ENCODE measurements at regions not wholly inside any gene's neighbourhood (a gene's known extent, or its start where the extent isn't known, plus 50 kb on each side); places are given as distances from the start of the nearest gene placed in this dataset.

DNA sequence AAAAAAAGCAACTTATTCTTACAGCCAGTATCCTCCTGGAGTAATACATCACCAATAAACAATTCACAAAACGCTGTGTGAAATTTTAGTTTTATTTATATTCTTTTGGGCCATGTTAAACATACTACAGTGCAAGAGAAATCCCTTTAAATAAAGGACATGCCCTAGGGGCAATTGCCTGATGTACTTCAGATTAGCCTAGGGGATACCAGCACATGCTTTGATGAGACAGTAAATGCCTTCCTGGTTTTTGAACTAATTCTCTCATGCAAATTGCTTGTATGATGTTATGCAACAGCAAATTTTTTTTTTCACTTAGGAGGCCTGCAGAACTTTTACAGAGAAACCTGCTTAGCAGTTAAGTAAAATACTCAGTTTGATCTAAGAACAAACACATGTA, 711.9 kb upstream of the FRG1 start:
- TF ChIP-seq POLR2AphosphoS5 (IDR thresholded peaks at IDR 0.05; ENCODE audit: low read depth, low read length), result no peak
- TF ChIP-seq, protein P1, sequence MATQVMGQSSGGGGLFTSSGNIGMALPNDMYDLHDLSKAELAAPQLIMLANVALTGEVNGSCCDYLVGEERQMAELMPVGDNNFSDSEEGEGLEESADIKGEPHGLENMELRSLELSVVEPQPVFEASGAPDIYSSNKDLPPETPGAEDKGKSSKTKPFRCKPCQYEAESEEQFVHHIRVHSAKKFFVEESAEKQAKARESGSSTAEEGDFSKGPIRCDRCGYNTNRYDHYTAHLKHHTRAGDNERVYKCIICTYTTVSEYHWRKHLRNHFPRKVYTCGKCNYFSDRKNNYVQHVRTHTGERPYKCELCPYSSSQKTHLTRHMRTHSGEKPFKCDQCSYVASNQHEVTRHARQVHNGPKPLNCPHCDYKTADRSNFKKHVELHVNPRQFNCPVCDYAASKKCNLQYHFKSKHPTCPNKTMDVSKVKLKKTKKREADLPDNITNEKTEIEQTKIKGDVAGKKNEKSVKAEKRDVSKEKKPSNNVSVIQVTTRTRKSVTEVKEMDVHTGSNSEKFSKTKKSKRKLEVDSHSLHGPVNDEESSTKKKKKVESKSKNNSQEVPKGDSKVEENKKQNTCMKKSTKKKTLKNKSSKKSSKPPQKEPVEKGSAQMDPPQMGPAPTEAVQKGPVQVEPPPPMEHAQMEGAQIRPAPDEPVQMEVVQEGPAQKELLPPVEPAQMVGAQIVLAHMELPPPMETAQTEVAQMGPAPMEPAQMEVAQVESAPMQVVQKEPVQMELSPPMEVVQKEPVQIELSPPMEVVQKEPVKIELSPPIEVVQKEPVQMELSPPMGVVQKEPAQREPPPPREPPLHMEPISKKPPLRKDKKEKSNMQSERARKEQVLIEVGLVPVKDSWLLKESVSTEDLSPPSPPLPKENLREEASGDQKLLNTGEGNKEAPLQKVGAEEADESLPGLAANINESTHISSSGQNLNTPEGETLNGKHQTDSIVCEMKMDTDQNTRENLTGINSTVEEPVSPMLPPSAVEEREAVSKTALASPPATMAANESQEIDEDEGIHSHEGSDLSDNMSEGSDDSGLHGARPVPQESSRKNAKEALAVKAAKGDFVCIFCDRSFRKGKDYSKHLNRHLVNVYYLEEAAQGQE (IDR thresholded peaks at IDR 0.05; ENCODE audit: insufficient read depth in 1 of 2, low read depth in 2 of 2, low read length in 2 of 2), result no peak
- TF ChIP-seq SIN3A (IDR thresholded peaks at IDR 0.05; ENCODE audit: borderline replicate concordance, insufficient read depth, low read length), result no peak
